HG03432 (cell line): ENCODE measurements at regions not wholly inside any gene's neighbourhood (a gene's known extent, or its start where the extent isn't known, plus 50 kb on each side); places are given as distances from the start of the nearest gene placed in this dataset.

ENCODE experiments used
- ATAC-seq: cut with Tn5 transposase; IDR thresholded peaks from one replicate; pipeline ENCODE4 v1.9.1; 2021; ENCODE audit warnings: mild to moderate bottlenecking, moderate library complexity; ENCODE audit not compliant: unreplicated experiment

DNA sequence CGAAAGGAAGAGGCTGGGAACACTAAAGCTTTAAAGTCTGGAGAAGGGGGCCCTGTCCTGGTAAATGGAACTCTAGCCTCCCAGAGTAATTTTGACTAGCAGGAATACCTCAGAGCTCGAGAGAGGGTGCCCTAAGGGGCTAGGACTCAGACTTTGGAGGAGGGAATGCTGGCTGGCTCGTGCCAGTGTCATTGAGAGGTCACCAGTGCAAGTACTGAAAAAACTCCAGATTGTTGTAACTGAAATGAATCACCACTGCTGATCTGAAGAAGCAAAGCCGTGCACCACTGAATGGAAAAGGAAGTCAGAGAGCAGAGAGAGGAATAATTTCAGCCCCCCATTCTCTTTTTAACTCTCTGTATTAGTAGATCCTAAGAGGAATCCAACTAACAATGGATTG lies 690.2 kb downstream of the FAT4 start:
- ATAC-seq: no peak

DNA sequence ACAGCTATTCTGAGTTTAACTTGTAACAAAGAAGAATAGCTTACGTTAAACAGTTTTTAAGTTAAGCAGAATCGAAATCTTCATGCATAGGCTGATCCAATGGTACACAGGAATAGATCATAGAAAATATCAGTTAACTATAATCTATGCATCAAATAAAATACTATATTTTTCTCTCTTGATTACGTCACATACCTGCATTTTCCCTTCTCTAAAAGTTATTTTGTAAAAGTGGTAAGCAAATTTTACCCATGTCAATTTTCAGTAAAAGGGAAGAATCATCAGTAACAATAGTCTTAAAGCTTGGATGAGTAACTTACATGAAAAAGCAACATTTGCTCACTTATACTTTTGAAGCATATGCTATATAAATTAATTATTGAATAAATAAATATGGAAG lies 692.4 kb downstream of the FAT4 start:
- no peak for ATAC-seq

DNA sequence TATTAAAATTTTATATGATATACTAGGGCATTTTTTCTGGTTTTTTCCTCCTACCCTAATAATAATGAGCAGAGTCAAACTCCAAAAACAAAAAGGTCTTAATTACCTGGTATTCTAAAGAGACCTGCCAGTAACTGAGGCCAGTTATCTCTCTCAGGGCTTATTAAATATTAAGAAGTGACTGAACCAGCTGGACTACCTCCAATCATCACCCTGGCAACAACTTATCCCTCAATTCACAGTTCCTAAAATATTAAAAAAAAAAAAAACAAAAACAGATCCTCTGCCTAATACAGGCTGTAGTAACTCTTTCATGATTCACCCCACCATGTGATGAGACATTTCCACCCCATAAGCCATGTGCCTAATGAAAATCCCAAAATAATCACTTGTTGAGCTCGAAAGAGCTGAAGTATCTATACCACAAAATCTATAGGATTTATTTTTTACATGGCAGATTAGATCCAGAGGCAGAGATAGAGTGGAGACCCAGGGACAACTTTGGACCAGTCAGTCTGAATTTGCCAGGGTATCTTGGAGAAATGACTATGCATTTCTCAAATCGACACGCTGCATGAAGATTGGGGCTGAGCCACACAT lies 698.0 kb downstream of the FAT4 start:
- ATAC-seq: no peak

DNA sequence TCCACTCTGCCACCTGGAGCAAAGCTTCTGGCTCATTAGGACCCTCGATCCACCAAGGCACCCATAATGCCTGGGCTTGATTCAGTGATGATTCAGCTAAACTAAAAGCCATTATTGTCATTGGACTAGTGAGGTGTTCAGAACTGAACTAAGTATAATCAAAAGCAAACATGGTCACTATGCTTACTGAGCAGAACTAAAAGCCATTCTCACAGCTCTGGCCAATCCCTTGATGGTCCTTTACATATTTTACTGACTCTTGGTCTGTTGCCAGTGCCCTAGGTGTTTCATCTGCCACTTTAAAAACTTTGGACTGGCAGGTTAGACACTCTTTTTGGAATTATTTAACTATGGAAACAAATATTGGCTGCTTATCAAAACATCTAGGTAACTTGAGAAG lies 703.5 kb downstream of the FAT4 start:
- ATAC-seq: no peak

DNA sequence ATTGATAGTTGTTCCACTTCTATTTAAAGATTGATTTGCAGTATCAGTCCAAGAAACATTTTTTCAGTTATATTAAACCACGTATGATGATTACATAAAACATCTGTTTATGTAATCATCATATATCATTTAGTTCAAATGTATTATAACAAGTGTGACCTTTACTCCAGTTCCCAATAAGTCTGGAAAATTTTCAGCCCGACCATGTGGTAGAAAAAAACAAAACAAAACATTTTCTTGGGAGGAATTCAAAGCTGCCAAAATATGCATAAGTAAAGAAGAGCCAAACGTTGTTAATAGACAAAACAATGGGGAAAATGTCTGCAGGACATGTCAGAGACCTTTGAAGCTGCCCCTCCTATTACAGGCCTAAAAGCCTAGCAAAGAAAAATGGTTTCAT lies 709.1 kb downstream of the FAT4 start:
- no peak for ATAC-seq

DNA sequence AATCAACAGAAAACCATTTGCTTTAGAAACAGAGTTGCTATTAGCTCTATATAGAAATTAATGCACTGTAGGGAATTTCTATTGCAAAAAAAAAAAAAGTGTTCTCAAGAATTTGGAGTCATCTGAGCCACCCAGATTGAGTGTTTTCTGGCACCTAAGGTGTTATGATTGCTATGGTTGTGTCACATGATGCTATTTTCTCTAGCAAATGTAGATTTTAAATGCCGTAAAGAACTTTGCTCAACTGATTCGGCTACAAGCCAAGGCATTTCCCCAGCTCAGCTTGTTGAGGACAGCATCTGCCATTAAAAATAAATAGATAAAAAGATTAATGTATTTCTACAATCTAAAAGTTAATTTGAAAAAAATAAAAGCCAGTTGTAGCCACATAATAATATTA lies 712.8 kb downstream of the FAT4 start:
- no peak for ATAC-seq

DNA sequence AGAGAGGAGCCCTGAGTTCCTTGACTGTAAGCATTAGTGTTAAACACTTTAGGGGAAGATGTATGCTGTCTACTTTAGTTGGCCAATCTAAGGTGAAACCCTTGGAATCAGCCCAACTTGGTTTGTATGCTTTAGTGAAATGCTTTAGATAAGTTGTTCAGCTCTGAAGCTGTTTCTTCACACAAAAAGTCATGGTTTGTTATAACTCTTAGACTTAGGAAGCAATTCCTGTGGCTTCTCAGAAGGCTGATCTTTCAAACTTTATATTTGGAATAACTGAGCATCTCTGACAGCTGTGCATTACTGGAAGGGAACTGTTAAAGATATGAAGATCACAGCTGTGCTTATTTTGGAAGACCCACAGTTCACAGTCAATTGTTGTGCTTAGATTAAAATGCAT lies 714.1 kb downstream of the FAT4 start:
- ATAC-seq: no peak

DNA sequence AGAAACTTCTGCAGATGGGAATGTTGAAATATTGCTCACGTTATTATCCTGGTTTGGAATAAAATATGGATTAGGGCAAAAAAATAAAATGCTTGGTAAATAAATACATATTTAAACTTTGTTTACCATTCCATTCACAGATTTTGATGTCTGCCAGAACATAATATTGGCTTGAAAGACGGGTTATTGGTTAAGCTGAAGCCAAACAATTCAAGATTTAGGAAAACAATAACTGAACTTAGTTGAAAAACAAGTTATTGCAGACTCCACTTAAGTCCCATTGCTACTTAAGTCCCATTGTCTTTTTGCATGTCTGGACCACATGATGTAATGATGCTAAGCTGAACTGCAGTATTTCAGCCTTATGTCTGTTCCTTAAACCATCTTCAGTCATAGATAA lies 722.5 kb downstream of the FAT4 start:
- ATAC-seq: no peak

DNA sequence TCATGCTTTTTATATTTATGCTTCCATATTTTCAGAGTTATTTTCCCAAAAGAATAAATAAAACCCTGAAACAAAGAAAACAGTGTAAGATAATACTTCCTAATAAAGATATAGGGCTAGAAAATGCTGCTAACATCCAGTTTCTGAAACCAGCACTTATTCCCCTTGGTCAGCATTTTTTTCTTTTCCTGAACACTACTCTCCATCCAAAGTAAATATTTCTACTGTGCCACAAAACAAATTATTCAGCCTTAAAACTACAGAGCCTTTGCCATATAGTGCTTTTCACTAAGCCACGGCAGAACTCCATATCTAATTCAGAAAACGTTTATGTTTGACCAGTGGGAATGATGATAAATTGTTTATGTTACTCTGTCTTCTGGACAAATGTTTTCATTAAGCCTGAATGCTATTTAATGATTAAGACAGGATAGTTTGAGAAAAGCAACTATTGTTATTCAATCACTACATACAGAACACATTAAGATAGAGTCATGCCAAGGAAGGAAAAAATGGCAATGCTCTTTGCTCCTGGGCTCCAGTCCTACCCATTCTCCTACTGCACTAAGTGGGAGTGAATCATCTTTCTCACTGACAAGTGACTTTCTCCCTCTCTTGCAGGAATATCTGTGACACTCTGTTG lies 723.9 kb downstream of the FAT4 start:
- no peak for ATAC-seq

DNA sequence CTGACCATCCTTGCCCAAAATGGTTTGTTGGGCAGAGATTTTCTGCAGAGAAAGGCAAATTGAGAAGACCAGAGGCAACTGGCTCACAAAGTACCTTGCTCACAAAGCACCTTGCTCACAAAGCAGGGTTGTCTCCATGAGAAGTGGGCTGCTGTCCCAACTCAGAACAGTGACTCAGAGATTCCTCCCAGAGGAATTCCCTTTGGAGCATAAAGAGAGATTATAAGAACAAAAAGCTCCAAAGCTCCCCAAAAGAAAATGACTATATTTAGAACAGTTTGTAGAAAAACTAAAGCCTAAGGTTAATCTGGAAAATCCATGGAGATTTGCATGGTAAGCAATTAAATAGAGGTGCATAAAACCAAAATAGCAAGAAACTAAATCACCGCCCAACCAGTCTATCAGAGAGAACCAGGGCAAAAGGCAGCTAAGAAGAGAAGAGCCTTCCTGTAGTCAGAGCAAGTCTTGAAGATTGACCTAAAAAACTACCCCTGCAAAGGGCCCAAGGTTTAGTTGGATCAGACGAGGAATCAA lies 731.4 kb downstream of the FAT4 start:
- no peak for ATAC-seq

DNA sequence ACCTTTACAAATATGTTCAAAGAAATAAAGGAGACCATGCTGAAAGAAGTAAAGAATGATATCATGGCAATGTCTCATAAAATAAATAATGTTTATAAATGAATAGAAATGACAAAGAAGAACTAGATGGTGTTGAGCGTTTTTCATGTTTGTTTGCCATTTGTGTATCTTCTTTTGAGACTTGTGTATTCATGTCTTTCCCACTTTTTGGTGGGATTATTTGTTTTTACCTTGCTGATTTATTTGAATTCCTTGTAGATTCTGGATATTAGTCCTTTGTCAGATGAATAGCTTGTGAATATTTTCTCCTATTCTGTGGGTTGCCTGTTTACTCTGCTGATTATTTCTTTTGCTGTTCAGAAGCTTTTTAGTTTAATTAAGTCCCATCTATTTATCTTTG lies 732.4 kb downstream of the FAT4 start:
- ATAC-seq: no peak

DNA sequence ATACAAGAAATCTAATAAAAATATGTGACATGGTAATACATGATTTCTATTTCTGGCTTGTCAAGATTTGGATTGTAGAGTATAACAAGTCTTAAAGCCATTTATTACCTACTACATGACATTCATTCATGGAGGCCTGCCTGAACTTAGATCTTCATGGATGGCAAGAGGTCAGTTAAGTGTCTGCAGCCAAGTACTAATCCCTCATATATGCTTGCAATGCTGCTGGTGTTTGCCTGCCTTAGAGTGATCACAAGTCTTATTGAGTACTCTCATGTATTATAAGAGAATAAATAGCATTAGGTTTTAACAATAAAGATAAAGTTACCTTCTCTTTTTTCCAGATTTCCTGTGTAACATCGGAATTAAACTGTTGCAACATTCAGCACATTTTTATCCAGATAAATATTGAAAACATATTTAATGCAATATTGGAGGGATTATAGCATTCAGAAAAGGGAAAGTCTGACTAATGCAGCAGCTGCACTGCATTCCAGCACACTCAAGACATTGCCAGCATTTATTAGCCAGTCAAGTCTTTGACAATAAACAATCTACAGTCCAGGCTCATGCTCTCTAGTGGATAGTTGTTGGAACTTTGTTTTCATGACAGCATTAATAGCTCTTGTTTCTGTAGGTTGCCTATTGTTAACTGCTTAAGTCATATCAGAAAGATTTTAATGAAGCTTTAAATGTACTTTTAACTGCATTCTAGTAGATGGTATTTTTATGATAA lies 737.1 kb downstream of the FAT4 start:
- ATAC-seq: no peak

DNA sequence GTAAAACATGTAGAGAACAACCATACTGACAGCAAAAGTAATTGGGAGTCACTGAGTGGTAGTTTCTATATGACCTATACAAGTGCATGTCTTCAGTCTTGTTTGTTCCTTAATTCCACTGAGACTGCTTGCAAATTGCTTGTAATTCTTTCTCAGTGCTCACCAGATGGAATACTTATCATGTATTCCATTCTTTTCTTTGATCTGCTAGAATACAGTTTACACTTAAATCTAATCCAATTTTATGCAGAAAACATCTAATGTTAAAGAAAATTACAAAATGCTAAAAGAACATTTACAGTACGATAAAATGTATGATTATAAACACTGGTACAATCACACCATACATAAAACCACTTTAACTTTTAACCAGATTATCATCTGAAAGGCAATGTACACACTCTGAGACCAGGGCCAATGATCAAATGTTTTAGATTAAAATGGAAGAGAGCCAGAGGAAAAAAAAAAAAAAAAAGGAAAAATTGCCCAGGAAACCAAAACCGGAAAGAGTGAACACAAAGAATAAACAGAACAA lies 741.4 kb downstream of the FAT4 start:
- no peak for ATAC-seq

DNA sequence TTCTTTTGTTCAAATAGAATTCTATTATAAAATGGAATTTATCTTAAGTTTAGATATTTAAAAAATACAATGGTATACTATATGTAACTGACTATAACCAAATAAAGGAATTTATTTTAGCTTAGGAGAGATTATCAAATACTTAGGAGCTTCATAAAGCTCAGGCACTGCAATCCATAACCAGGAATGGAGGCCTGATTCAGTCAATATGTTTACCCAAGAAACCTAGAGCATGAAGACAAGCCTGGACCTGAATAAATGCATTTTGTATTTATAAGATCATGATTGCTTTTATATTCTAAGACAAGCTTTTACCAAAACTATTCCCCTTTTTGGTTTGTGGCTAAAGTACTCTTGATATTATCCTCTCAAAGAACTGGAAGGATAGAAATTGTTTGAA lies 742.6 kb downstream of the FAT4 start:
- ATAC-seq: no peak

DNA sequence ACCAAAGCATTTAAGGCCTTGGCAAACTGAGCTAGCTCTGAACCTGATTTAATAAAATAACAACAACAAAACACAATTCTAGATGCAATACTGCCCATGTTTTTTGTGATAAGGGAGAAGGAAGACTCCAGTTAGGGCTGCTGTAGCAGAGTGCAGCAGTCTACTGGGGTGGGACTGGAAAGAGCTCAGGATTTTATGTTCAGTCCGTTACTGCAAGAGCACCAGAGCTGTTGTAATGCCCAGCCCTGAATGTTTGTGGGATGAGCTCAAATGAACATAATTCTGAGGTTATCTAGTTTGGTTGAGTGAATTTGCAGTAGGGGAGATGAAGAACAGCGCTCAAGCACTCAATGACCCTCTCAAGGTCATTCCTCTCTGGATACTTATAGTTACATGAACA lies 743.8 kb downstream of the FAT4 start:
- no peak for ATAC-seq

DNA sequence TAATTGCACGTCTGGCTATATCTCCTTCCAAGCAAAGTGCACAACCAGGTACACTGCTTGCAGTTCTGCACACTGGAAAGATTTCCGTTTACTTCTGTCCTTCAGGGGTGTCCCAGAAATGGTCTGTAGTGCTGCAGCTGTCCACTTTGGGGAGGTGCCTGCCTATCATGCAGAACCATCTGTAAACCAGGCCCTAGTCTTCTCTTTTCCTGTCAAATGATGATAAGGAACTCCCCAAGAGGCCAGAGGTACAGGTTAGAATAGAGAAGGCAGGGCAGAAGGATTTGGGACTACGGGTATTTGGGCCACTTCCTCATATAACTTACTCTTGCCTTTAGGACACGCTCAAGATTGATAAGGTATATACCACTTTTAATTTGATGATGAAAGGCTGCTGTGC lies 746.9 kb downstream of the FAT4 start:
- ATAC-seq: no peak

DNA sequence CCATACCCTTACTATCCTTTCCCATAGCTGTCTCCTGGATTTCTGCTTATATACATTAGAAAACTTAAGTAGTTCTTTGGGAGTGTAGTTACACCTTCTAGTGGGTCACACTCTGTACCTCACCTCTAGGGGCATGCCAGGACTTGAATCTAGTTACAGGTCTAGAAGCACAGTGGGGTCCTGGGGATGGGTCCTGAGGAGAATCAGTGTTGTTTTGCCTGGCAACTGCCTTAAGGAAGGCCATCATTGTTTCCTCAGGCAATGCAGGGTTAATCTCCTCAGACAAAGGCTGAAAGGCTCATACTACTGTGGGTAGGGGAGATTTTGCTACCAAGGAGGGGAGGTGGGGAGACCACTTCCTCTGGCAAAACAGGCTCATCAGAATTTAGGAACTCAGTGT lies 750.3 kb downstream of the FAT4 start:
- ATAC-seq: no peak

DNA sequence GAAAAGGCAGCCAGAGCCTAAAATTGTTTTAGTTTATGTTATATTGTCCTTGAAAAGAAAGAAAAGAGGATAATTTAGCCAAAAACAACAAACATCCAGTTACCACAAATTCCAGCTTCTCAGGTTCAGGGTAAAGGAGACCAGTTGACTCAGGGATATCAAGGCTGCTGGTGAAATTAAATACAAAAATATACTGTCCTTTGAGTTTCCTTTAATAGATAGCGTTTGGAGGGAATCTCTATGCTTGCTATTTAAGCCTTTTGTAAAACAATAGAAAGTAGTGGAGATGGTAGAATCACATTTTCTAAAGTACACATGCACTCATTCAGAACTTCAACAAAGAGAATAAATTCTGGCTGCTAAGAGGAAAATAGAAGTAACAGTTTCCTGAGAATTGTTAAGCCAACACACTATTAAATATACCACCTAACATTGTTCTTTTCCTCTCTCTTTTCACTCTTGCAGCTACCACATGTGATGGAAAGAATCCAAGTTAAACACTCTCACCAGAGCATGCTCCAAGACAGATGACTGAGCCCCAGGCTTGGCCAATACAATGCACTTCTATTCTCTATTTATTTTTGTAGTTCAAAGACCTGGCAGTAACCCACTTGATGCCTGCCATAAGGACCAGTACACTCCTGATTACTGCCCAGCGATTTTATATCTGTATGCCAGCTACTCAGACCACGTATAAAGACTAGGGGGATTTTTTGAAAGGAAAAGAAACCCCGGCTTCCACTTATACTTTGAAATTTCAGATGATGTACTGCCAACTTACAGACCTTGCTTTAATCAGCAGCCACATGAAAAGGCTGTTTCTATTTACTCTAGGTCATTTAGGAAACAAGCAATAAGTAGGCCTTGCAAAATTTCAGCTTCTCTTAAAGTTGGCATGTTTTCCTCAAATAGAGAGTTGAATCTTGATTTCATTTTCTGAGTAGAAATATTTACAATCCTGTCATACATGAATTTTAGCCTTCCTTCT lies 756.9 kb downstream of the FAT4 start:
- no peak for ATAC-seq

DNA sequence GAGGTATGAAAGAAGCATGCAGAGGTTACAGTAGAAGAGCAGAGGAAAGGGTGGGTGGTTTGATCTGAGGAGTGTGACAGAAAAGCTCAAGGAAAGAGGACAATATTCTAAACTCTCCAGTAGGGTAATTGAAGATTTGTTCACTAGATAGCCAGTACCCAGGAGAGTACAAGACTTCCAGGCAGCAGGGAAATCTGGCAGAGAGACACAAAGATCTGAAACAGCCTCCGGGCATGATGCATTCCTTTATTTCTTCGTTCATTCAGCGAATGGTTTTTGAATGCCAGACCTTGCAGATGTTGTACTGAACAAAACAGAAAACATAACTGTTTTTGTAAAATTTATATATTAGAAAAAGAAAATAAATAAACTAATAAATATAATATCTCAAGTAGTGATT lies 766.6 kb downstream of the FAT4 start:
- no peak for ATAC-seq

DNA sequence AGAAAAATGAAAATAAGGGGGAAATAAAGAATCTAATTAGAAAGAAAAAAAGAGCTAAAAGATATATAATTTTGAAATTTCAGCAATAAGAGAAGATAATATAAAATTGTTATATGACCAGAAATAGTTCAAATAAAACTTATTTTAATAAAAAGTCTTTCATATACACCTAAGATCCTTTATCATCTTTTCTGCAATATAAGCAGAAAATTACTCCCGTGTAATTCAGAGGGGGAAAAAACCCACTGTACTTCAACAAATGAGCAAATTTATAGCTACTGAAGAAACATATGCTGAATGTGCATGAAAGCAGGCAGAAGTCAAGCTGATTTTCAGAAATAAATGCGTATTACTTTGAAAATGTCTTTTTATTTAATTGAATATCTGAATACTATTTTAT lies 771.3 kb downstream of the FAT4 start:
- ATAC-seq: no peak

DNA sequence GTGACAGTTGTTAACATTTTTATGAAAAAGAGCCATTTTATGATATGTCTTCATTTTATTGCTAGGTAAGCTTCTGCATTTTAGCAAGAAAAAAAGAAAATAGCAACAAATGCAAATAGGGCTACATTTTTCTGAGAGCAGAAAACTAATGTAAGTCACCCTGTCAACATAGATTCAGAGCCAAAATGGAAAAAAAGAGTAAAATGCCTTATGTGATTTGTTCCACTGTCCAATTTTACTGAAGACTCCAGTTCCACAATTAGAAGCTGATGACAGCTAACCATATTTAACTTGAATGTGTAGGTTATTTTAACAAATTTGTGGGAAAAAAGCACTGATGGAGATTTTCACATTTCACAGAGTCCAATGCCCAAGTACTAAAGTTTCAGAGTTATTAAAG lies 772.3 kb downstream of the FAT4 start:
- ATAC-seq: no peak
